ENCODE measurements at regions not wholly inside any gene's neighbourhood (a gene's known extent, or its start where the extent isn't known, plus 50 kb on each side); places are given as distances from the start of the nearest gene placed in this dataset.
"Not testable (repeated sequence)": the region's sequence is repeated elsewhere in the genome, so short reads cannot be mapped to it uniquely, and the experiment has no call there.

GRCh38 chr15:20219171-20219570, 322.4 kb downstream of the GOLGA6L6 start:
- H3K27me3 ChIP-seq (ENCODE audit: control insufficient read depth, insufficient read depth, low read length); H3K4me1 ChIP-seq (ENCODE audit: control insufficient read depth, insufficient read depth, low read length): not testable (repeated sequence)
- 75% methylated on average over 4 of the region's 4 CpGs for WGBS (ENCODE audit: insufficient coverage)

GRCh38 chr15:20215700-20216099, 325.9 kb downstream of the GOLGA6L6 start:
- H3K27ac ChIP-seq (ENCODE audit: low read length); H3K36me3 ChIP-seq (ENCODE audit: control insufficient read depth, insufficient read depth, low read length); H3K4me1 ChIP-seq (ENCODE audit: control insufficient read depth, insufficient read depth, low read length); DNase-seq; H3K4me3 ChIP-seq (ENCODE audit: low read length); H3K27me3 ChIP-seq (ENCODE audit: control insufficient read depth, insufficient read depth, low read length): not testable (repeated sequence)
- H3K9me3 ChIP-seq (replicated peaks; ENCODE audit: control insufficient read depth, low read depth, low read length), result peaks cover 23% of the 10 kb centered on the region
- 83% methylated on average over 2 of the region's 4 CpGs for WGBS (ENCODE audit: insufficient coverage)

More at GRCh38 chr15:20219171-20219570, 322.4 kb downstream of the GOLGA6L6 start:
- peaks cover 33% of the 10 kb centered on the region for H3K9me3 ChIP-seq (replicated peaks; ENCODE audit: control insufficient read depth, low read depth, low read length)
- not testable (repeated sequence) for DNase-seq; H3K4me3 ChIP-seq (ENCODE audit: low read length); H3K36me3 ChIP-seq (ENCODE audit: control insufficient read depth, insufficient read depth, low read length); H3K27ac ChIP-seq (ENCODE audit: low read length)

- H3K27ac ChIP-seq (ENCODE audit: low read length); H3K4me3 ChIP-seq (ENCODE audit: low read length); H3K4me1 ChIP-seq (ENCODE audit: control insufficient read depth, insufficient read depth, low read length); H3K27me3 ChIP-seq (ENCODE audit: control insufficient read depth, insufficient read depth, low read length); H3K36me3 ChIP-seq (ENCODE audit: control insufficient read depth, insufficient read depth, low read length); DNase-seq: not testable (repeated sequence)
- H3K9me3 ChIP-seq (replicated peaks; ENCODE audit: control insufficient read depth, low read depth, low read length), result peaks cover 17% of the 10 kb centered on the region
- 59% methylated on average over 1 of the region's 1 CpG for WGBS (ENCODE audit: insufficient coverage)
These were observed 327.5 kb downstream of the GOLGA6L6 start for GRCh38 chr15:20214101-20214500.

GRCh38 chr15:20211508-20211907, 330.1 kb downstream of the GOLGA6L6 start:
- not testable (repeated sequence) for DNase-seq; H3K27me3 ChIP-seq (ENCODE audit: control insufficient read depth, insufficient read depth, low read length); H3K4me3 ChIP-seq (ENCODE audit: low read length); H3K27ac ChIP-seq (ENCODE audit: low read length); H3K36me3 ChIP-seq (ENCODE audit: control insufficient read depth, insufficient read depth, low read length); H3K4me1 ChIP-seq (ENCODE audit: control insufficient read depth, insufficient read depth, low read length)
- H3K9me3 ChIP-seq (replicated peaks; ENCODE audit: control insufficient read depth, low read depth, low read length), result peaks cover 16% of the 10 kb centered on the region

GRCh38 chr15:20209973-20210372, 331.6 kb downstream of the GOLGA6L6 start:
- H3K36me3 ChIP-seq (ENCODE audit: control insufficient read depth, insufficient read depth, low read length); H3K4me1 ChIP-seq (ENCODE audit: control insufficient read depth, insufficient read depth, low read length); H3K4me3 ChIP-seq (ENCODE audit: low read length); H3K27ac ChIP-seq (ENCODE audit: low read length); H3K27me3 ChIP-seq (ENCODE audit: control insufficient read depth, insufficient read depth, low read length); DNase-seq: not testable (repeated sequence)
- peaks cover 18% of the 10 kb centered on the region for H3K9me3 ChIP-seq (replicated peaks; ENCODE audit: control insufficient read depth, low read depth, low read length)
- no CpG with 5 or more reads among the region's 1 CpG for WGBS (ENCODE audit: insufficient coverage)

- H3K36me3 ChIP-seq (ENCODE audit: control insufficient read depth, insufficient read depth, low read length); H3K4me1 ChIP-seq (ENCODE audit: control insufficient read depth, insufficient read depth, low read length); DNase-seq; H3K27me3 ChIP-seq (ENCODE audit: control insufficient read depth, insufficient read depth, low read length); H3K4me3 ChIP-seq (ENCODE audit: low read length); H3K27ac ChIP-seq (ENCODE audit: low read length): not testable (repeated sequence)
- peaks cover 22% of the 10 kb centered on the region for H3K9me3 ChIP-seq (replicated peaks; ENCODE audit: control insufficient read depth, low read depth, low read length)
- 86% methylated on average over 7 of the region's 7 CpGs for WGBS (ENCODE audit: insufficient coverage)
These were observed 334.0 kb downstream of the GOLGA6L6 start for GRCh38 chr15:20207607-20208006.

- not testable (repeated sequence) for H3K4me3 ChIP-seq (ENCODE audit: low read length); H3K4me1 ChIP-seq (ENCODE audit: control insufficient read depth, insufficient read depth, low read length); H3K36me3 ChIP-seq (ENCODE audit: control insufficient read depth, insufficient read depth, low read length); H3K27me3 ChIP-seq (ENCODE audit: control insufficient read depth, insufficient read depth, low read length); H3K27ac ChIP-seq (ENCODE audit: low read length); DNase-seq
- no CpG with 5 or more reads among the region's 4 CpGs for WGBS (ENCODE audit: insufficient coverage)
- peaks cover 22% of the 10 kb centered on the region for H3K9me3 ChIP-seq (replicated peaks; ENCODE audit: control insufficient read depth, low read depth, low read length)
These were observed 334.4 kb downstream of the GOLGA6L6 start for GRCh38 chr15:20207198-20207597.

- not testable (repeated sequence) for H3K36me3 ChIP-seq (ENCODE audit: control insufficient read depth, insufficient read depth, low read length); H3K27ac ChIP-seq (ENCODE audit: low read length); H3K4me3 ChIP-seq (ENCODE audit: low read length); H3K4me1 ChIP-seq (ENCODE audit: control insufficient read depth, insufficient read depth, low read length); H3K27me3 ChIP-seq (ENCODE audit: control insufficient read depth, insufficient read depth, low read length); DNase-seq
- peaks cover 27% of the 10 kb centered on the region for H3K9me3 ChIP-seq (replicated peaks; ENCODE audit: control insufficient read depth, low read depth, low read length)
- WGBS (ENCODE audit: insufficient coverage), result 92% methylated on average over 10 of the region's 20 CpGs
These were observed 337.3 kb downstream of the GOLGA6L6 start for GRCh38 chr15:20204177-20204866.

- H3K9me3 ChIP-seq (replicated peaks; ENCODE audit: control insufficient read depth, low read depth, low read length), result peaks cover 27% of the 10 kb centered on the region
- H3K27ac ChIP-seq (ENCODE audit: low read length); H3K4me1 ChIP-seq (ENCODE audit: control insufficient read depth, insufficient read depth, low read length); H3K36me3 ChIP-seq (ENCODE audit: control insufficient read depth, insufficient read depth, low read length); H3K27me3 ChIP-seq (ENCODE audit: control insufficient read depth, insufficient read depth, low read length); DNase-seq; H3K4me3 ChIP-seq (ENCODE audit: low read length): not testable (repeated sequence)
- 87% methylated on average over 17 of the region's 29 CpGs for WGBS (ENCODE audit: insufficient coverage)
These were observed 337.9 kb downstream of the GOLGA6L6 start for GRCh38 chr15:20203649-20204150.

GRCh38 chr15:20194591-20195198, 346.9 kb downstream of the GOLGA6L6 start:
- peaks cover 20% of the 10 kb centered on the region for H3K9me3 ChIP-seq (replicated peaks; ENCODE audit: control insufficient read depth, low read depth, low read length)
- H3K27ac ChIP-seq (ENCODE audit: low read length); H3K27me3 ChIP-seq (ENCODE audit: control insufficient read depth, insufficient read depth, low read length); DNase-seq; H3K36me3 ChIP-seq (ENCODE audit: control insufficient read depth, insufficient read depth, low read length); H3K4me1 ChIP-seq (ENCODE audit: control insufficient read depth, insufficient read depth, low read length); H3K4me3 ChIP-seq (ENCODE audit: low read length): not testable (repeated sequence)
- no CpG with 5 or more reads among the region's 4 CpGs for WGBS (ENCODE audit: insufficient coverage)
